Fibroblast of lung (primary cell): ENCODE measurements at regions not wholly inside any gene's neighbourhood (a gene's known extent, or its start where the extent isn't known, plus 50 kb on each side); places are given as distances from the start of the nearest gene placed in this dataset.

ENCODE experiments used
- EZH2 ChIP-seq: IDR thresholded peaks from 2 replicates; pipeline ENCODE4 v1.5.1; 2012; ENCODE audit warnings: low read length, control low read depth, mild to moderate bottlenecking; ENCODE audit errors: missing control alignments
- TF ChIP-seq, protein P1 (sequence below), 2 donors: IDR thresholded peaks in 1 of 2; conservative IDR thresholded peaks in 1 of 2; 1 replicate in 1 of 2; 2 replicates in 1 of 2; pipeline ENCODE4 v1.5.1; 2011 to 2012; ENCODE audit warnings: low read length in 2 of 2, control low read depth in 1 of 2, inconsistent platforms in 1 of 2, low read depth in 1 of 2, mild to moderate bottlenecking in 1 of 2

GRCh38 chr6:50661636-50662035, 51.7 kb upstream of the TFAP2D start:
- TF ChIP-seq, protein P1, sequence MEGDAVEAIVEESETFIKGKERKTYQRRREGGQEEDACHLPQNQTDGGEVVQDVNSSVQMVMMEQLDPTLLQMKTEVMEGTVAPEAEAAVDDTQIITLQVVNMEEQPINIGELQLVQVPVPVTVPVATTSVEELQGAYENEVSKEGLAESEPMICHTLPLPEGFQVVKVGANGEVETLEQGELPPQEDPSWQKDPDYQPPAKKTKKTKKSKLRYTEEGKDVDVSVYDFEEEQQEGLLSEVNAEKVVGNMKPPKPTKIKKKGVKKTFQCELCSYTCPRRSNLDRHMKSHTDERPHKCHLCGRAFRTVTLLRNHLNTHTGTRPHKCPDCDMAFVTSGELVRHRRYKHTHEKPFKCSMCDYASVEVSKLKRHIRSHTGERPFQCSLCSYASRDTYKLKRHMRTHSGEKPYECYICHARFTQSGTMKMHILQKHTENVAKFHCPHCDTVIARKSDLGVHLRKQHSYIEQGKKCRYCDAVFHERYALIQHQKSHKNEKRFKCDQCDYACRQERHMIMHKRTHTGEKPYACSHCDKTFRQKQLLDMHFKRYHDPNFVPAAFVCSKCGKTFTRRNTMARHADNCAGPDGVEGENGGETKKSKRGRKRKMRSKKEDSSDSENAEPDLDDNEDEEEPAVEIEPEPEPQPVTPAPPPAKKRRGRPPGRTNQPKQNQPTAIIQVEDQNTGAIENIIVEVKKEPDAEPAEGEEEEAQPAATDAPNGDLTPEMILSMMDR (conservative IDR thresholded peaks at IDR 0.05 in 1 of 2, IDR thresholded peaks at IDR 0.05 in 1 of 2; ENCODE audit: low read depth in 1 of 2, low read length in 2 of 2) = no peak
- no peak for TF ChIP-seq EZH2
